B cell (primary cell): ENCODE measurements at regions not wholly inside any gene's neighbourhood (a gene's known extent, or its start where the extent isn't known, plus 50 kb on each side); places are given as distances from the start of the nearest gene placed in this dataset.

Experiments used
- CTCF ChIP-seq: fragments of 200-600 bp; IDR thresholded peaks from one replicate; pipeline ENCODE4 v1.8.0; 2022; ENCODE audit warnings: antibody characterized with exemption, mild to moderate bottlenecking
- EZH2 ChIP-seq: IDR thresholded peaks from 2 replicates; pipeline ENCODE4 v1.6.1; 2012; ENCODE audit warnings: borderline replicate concordance, low read depth, mild to moderate bottlenecking, moderate library complexity, low read length; ENCODE audit not compliant: insufficient read depth, poor library complexity, severe bottlenecking

GRCh38 chr6:4603856-4604369, 172.3 kb upstream of the CDYL start:
- no peak for TF ChIP-seq CTCF
- TF ChIP-seq EZH2 = no peak
